Heart left ventricle (tissue), 13 donors: ENCODE measurements at regions not wholly inside any gene's neighbourhood (a gene's known extent, or its start where the extent isn't known, plus 50 kb on each side); places are given as distances from the start of the nearest gene placed in this dataset.

Source experiments
- CTCF ChIP-seq, 12 donors: fragments of 200-600 bp; sonication (generic) in 4 of 12; IDR thresholded peaks; one replicate each; pipeline versions ENCODE4 v1.5.0 to v1.8.0; 2018 to 2022; ENCODE audit warnings: antibody characterized with exemption in 12 of 12, mild to moderate bottlenecking in 5 of 12
- POLR2A ChIP-seq, 2 donors: fragments of 450-650 bp; IDR thresholded peaks; one replicate each; pipeline ENCODE4 v1.6.1; 2017; ENCODE audit warnings: antibody characterized with exemption in 2 of 2, mild to moderate bottlenecking in 2 of 2, moderate library complexity in 2 of 2
- donor health status: ischemic (EF 13 %, LVEDD 7.1; RV severe dilation, severe dysfunction).
- donor health status: DM: no; HTN: yes; CAD: no.
- donor health status: DM: no; HTN: no; CAD: no.
- donor health status: ischemic (EF 25% LVEDD 6.9; RV normal size, moderate dysfunction).
- donor health status: ischemic (EF 25% LVEDD 5.7; RV mildly dilated, moderate dysfunction).
- donor health status: ischemic (EF 35%, LVEDD 5.7; RV mildly dilated, moderate dysfunction).
- donor health status: nonischemic (EF 11% LVEDD 7.7; RV severe dilation, severe dysfunction).
- donor health status: DM: yes; HTN: yes; CAD: no.
- donor health status: PGD.
- donor health status: ischemic (EF 29% LVEDD 5.4; RV normal size, mild dysfunction).
- donor health status: nonischemic (EF 23%, LVEDD 6.1; RV moderate dilation, normal function).

GRCh38 chrX:25742334-25742733, 395.8 kb upstream of the MAGEB18 start:
- TF ChIP-seq CTCF (IDR thresholded peaks at IDR 0.05) = no peak
- no peak for TF ChIP-seq POLR2A (IDR thresholded peaks at IDR 0.05)
